ENCODE measurements at regions not wholly inside any gene's neighbourhood (a gene's known extent, or its start where the extent isn't known, plus 50 kb on each side); places are given as distances from the start of the nearest gene placed in this dataset.

GRCh38 chr13:44867825-44868224, 121.4 kb downstream of the NUFIP1 start (continued):
- TF ChIP-seq E2F1 (CRISPR knock-in tag; IDR thresholded peaks at IDR 0.05) (no peak), CC2D1A (IDR thresholded peaks at IDR 0.05) (no peak), ZNF668 (CRISPR knock-in tag; IDR thresholded peaks at IDR 0.05) (no peak), ZNF75A (CRISPR knock-in tag; IDR thresholded peaks at IDR 0.05) (no peak), ZNF699 (CRISPR knock-in tag; IDR thresholded peaks at IDR 0.05; ENCODE audit: insufficient replicate concordance) (no peak), ZNF197 (CRISPR knock-in tag; IDR thresholded peaks at IDR 0.05; ENCODE audit: low read depth) (no peak), GTF2F1 (IDR thresholded peaks at IDR 0.05; ENCODE audit: low read depth, low read length) (no peak)

- ATAC-seq (no peak), FAIRE-seq (no peak), DNase-seq (ENCODE audit: extremely low read depth in 1 of 4, low spot score in 3 of 4) (no peak)
- Histone ChIP-seq H3K4me3 (no peak overlapping the region), H3K4me1 (replicated peaks in 1 of 2; ENCODE audit: control insufficient read depth in 2 of 2, insufficient read depth in 2 of 2, low read length in 2 of 2) (no peaks in the 10 kb centered on the region), H3K9ac (ENCODE audit: insufficient read depth in 1 of 2, low read depth in 2 of 2, low read length in 2 of 2) (no peak overlapping the region), H3K27ac (ENCODE audit: extremely low read depth, low read depth, low read length) (no peak overlapping the region), H3K27me3 (ENCODE audit: control insufficient read depth in 2 of 2, insufficient read depth in 2 of 2, low read length in 2 of 2) (peaks cover 5 to 14% of the 10 kb centered on the region in 2 experiments; a peak in 4 of 5 replicates), H3K36me3 (ENCODE audit: control insufficient read depth, insufficient read depth, low read length) (no peaks in the 10 kb centered on the region), H3K4me2 (ENCODE audit: insufficient read depth, low read length) (no peak overlapping the region), H3K79me2 (ENCODE audit: control insufficient read depth, insufficient read depth, low read length) (no peaks in the 10 kb centered on the region), H2AFZ (ENCODE audit: low read depth, low read length) (no peak overlapping the region), H3K9me3 (replicated peaks; ENCODE audit: control insufficient read depth, insufficient read depth, low read depth, low read length) (no peaks in the 10 kb centered on the region), H4K20me1 (replicated peaks; ENCODE audit: control insufficient read depth, insufficient read depth, low read length) (no peaks in the 10 kb centered on the region), H3K9me1 (ENCODE audit: control insufficient read depth, insufficient read depth, low read length) (no peaks in the 10 kb centered on the region)
- intact Hi-C loops (cut with micrococcal nuclease), result no loop called here
- ChIA-PET CTCF (ENCODE audit: low intra/inter-chr PET ratio) (no interaction called here), POLR2A (interaction anchor here (0.7 to 1.4 kb wide), 2 partner anchors 12 to 1063 kb away, joined by 3 to 4 read pairs; no protein-coding TSS in a partner anchor)
- no TSS peak for BruUV-seq (replicated peaks)
- WGBS (ENCODE audit: insufficient coverage, low coverage, missing lambda C conversion rate), result 0% methylated on average over 4 of the region's 4 CpGs
- TF ChIP-seq BMI1 (IDR thresholded peaks at IDR 0.05; ENCODE audit: low read length), result no peak
- no peak for TF ChIP-seq KDM2B (CRISPR knock-in tag; IDR thresholded peaks at IDR 0.05)
- TF ChIP-seq SPI1 (IDR thresholded peaks at IDR 0.05; ENCODE audit: borderline replicate concordance, low read depth, low read length), result no peak
- in situ Hi-C loops (cut with MboI), result no loop called here
Measured at GRCh38 chr13:44866411-44866911, 122.8 kb downstream of the NUFIP1 start.
